GM12873 (cell line): ENCODE measurements at regions not wholly inside any gene's neighbourhood (a gene's known extent, or its start where the extent isn't known, plus 50 kb on each side); places are given as distances from the start of the nearest gene placed in this dataset.

Experiments
- CTCF ChIP-seq: IDR thresholded peaks from 2 replicates; pipeline ENCODE4 v1.5.1; 2012; ENCODE audit warnings: low read depth, mild to moderate bottlenecking, moderate library complexity, low read length, control low read depth; ENCODE audit not compliant: insufficient read depth; ENCODE audit errors: missing control alignments

- no peak for TF ChIP-seq CTCF
These were observed 75.6 kb upstream of the RTL1 start for GRCh38 chr14:100979079-100979478.

DNA sequence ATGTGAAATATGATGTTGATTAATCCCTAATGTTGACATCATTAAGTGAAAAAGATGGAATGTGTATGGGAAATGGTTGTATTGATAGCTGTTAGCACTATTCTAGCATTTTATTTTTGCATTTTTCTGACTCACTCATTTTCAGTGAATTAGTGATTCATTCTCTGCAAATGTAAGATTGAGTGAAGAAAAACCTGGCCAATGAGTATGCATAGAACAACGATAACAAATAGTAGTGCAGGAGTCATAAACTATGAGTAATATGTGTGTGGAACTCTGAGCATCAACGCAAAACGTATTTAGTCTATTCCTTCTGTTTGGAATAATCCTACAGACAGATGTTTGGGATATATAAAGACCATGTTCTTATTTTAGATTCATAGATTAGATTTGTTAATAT, 76.3 kb upstream of the RTL1 start:
- TF ChIP-seq CTCF, result no peak

- TF ChIP-seq CTCF, result no peak
These were observed 77.3 kb upstream of the RTL1 start for GRCh38 chr14:100980823-100981222.

DNA sequence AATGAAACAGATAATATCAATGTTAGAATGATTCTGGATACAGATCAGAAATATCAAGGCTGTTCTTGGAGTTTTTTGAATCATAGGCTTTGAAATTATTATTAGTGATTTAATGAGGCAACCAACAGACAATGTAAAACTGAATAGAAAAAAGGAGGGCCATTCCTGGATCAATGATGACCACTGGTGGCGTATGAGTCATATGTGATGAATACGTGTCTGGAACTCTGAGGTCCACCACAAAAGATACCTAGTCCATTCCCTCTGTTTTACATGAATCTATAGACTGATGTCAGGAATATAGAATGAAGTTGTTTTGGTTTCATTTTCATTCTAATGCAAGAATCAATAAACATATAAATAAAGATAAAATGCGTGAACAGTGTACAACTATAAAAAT, 78.3 kb upstream of the RTL1 start:
- no peak for TF ChIP-seq CTCF

GRCh38 chr14:100982353-100982752, 78.8 kb upstream of the RTL1 start:
- no peak for TF ChIP-seq CTCF

- TF ChIP-seq CTCF, result no peak
These were observed 79.2 kb upstream of the RTL1 start for GRCh38 chr14:100982762-100983161.

DNA sequence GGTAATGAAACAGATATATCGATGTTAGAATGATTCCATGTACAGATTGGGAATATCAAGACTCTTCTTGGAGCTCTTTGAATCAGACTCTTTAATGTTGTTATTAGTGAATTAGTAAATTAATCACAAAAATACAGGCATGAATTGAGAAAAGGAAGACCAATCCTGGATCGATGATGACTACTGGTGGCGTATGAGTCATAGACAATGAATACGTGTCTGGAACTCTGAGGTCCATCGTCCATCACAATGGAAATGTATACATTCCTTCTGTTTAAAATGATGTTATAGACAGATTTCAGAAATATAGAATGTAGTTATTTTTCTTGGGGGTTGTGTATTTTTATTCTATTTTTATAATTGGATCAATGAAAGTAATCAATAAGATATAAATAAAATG, 80.2 kb upstream of the RTL1 start:
- TF ChIP-seq CTCF, result no peak

DNA sequence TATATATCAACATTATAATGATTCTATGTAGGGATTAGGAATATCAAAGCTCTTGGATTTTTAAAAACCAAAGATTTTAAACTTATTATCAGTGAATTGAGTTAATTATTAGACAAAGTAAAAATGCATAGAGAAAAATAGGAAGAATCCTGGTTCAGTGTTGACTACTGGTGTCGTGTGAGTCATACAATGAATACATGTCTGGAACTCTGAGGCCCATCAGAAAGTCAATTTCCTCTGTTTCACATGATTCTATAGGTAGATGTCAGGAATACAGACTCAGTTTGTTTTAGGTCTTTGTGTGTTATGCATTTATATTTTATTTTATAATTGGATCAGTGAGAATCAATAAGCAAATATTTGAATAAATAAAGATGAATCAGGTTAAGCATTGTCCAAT, 84.5 kb upstream of the RTL1 start:
- TF ChIP-seq CTCF, result no peak
